HUES64 (cell line): ENCODE measurements at regions not wholly inside any gene's neighbourhood (a gene's known extent, or its start where the extent isn't known, plus 50 kb on each side); places are given as distances from the start of the nearest gene placed in this dataset.

ENCODE experiments used
- H3K27ac ChIP-seq: 2 replicates; pipeline ENCODE4 v1.7.0; 2013; ENCODE audit warnings: low read depth, low read length, inconsistent platforms
- H3K27me3 ChIP-seq: 2 replicates; pipeline ENCODE4 v1.6.1; 2013; ENCODE audit warnings: mild to moderate bottlenecking, low read length; ENCODE audit not compliant: insufficient read depth
- H3K36me3 ChIP-seq: 2 replicates; pipeline ENCODE4 v1.6.1; 2013; ENCODE audit warnings: mild to moderate bottlenecking, low read length; ENCODE audit not compliant: insufficient read depth
- H3K4me1 ChIP-seq: 2 replicates; pipeline ENCODE4 v1.6.1; 2013; ENCODE audit warnings: mild to moderate bottlenecking, low read length, moderate library complexity; ENCODE audit not compliant: insufficient read depth
- H3K4me3 ChIP-seq: 2 replicates; pipeline ENCODE4 v1.5.1; 2013; ENCODE audit warnings: mild to moderate bottlenecking, low read length, moderate library complexity
- H3K9ac ChIP-seq: 2 replicates; pipeline ENCODE4 v1.6.1; 2013; ENCODE audit warnings: mild to moderate bottlenecking, low read depth, low read length
- H3K9me3 ChIP-seq: 2 replicates; pipeline ENCODE4 v1.6.1; 2013; ENCODE audit warnings: low read depth, low read length; ENCODE audit not compliant: insufficient read depth
- WGBS: fragments of 150-250, 120-280 bp; methylation state at CpG from one replicate; pipeline ENCODE4 v1.1.7; 2013; ENCODE audit warnings: missing lambda C conversion rate; 5-methylcytosine and 5-hydroxymethylcytosine counted together

DNA sequence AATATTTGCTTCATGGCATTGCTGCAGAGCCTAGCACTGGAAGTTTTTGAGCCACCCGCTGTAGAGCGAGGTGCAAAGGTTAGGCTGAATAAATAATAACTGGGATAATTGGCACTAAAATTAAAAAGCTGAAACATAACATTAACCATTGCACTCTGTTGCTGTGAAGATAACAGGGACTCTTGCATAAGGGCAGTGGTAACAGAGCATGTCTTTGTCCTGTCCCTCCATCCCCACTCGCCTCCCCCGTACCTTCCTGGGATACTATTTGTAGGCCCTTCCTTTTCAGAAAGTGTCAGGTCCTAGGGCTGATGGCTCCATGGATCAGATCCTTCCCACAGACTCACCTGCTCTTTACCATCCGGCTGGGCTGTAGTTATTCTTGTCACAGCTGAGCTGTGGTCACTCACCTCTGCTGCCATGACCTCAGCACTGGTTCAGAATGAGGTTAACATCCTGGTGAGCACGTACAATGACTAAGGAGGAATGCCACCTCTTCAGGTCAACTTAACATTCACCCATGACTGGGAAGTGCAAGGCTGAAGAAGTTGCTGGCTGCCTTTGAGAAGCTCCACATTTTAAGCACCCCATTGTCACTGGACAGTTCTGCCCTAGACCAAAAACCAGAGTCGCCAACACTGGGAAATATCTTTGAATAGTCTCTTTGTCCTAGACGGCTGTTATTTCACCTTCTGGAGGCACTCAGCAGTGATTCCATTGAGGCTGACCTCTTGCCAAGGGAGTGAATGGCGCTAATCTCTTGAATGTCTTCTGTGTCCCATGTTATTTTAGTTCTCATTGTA is 103.2 kb upstream of the KIRREL3 start:
- WGBS: 89% methylated on average over 9 of the region's 9 CpGs
- H3K36me3 ChIP-seq: no peaks in the 10 kb centered on the region

DNA sequence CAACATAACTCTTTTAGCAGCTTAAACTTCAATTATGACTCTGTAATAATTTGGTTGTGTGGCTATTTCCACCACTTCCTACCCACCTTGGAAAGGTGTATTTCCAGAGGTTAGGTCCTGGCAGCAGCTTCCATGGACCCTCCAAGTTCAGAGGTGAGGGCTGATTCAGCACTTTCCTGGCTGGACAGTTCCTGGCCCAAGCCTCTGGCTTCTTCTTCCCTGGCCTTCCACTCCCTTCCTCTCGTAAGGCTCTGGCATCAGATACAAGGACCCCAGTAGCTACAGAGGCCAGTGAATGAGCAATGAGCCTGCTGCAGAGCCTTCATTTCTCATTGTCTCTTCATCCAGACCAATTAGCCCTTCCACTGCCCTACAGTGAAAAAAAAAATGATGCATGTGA is 98.1 kb upstream of the KIRREL3 start:
- H3K36me3 ChIP-seq: no peaks in the 10 kb centered on the region
- WGBS: 67% methylated on average over 1 of the region's 1 CpG
- H3K27me3 ChIP-seq: no peaks in the 10 kb centered on the region
- H3K27ac ChIP-seq: no peak overlapping the region
- H3K4me1 ChIP-seq: no peaks in the 10 kb centered on the region; the same call in 1 of the 2 replicates
- H3K4me3 ChIP-seq: no peak overlapping the region
- no peak overlapping the region for H3K9ac ChIP-seq
- H3K9me3 ChIP-seq: no peaks in the 10 kb centered on the region

More for the DNA sequence above, 103.2 kb upstream of the KIRREL3 start:
- peaks cover 26% of the 10 kb centered on the region for H3K4me1 ChIP-seq
- H3K4me3 ChIP-seq: no peak overlapping the region
- no peak overlapping the region for H3K9ac ChIP-seq
- H3K27me3 ChIP-seq: no peaks in the 10 kb centered on the region
- H3K9me3 ChIP-seq: no peaks in the 10 kb centered on the region
- no peak overlapping the region for H3K27ac ChIP-seq

DNA sequence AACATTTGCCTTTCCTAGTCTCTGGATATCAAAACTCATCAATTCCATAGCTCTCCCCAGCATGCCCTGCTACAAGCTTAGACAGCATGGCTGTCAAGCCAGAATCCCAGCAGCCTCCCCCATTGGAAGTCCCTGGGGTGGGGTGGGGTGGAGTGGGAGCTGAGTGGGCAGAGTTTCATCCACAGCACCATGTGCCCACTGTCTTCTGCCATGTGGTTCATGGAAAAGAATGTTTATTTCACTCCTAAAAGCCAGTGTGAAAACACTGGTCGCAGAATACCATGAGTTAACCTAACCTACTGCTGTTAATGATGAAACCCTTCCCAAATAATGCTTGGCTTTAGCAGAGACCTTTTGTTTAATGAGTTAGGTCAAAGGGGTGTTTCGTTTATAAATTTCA is 80.2 kb upstream of the KIRREL3 start:
- H3K4me1 ChIP-seq: no peaks in the 10 kb centered on the region
- H3K27me3 ChIP-seq: no peaks in the 10 kb centered on the region
- H3K9ac ChIP-seq: no peak overlapping the region
- WGBS: 91% methylated on average over 2 of the region's 2 CpGs
- H3K4me3 ChIP-seq: no peak overlapping the region
- H3K9me3 ChIP-seq: no peaks in the 10 kb centered on the region
- H3K27ac ChIP-seq: no peak overlapping the region
- H3K36me3 ChIP-seq: no peaks in the 10 kb centered on the region

DNA sequence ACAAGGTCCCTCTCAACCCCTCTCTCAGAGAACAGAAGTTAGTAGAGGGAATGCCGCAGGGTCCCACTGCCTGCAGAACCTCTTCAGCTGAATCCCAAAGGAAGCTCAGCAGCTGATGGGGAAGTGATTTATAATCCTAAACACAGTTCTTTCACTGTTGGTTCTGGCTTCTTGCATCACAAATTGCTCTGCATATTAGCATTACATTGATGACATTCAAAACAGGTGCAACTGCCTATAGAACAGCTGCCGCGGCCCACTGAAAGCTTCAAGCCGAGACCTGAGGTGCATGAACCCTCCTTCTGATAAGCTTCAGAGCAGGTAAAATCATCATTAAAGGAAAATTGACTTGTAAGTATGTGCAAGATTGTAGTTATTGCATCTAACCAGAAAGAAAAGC is 75.2 kb upstream of the KIRREL3 start:
- 96% methylated on average over 4 of the region's 4 CpGs for WGBS
- Histone ChIP-seq H3K9me3 (no peaks in the 10 kb centered on the region), H3K27me3 (no peaks in the 10 kb centered on the region), H3K4me1 (no peaks in the 10 kb centered on the region), H3K4me3 (no peak overlapping the region), H3K9ac (no peak overlapping the region), H3K27ac (no peak overlapping the region), H3K36me3 (no peaks in the 10 kb centered on the region)

DNA sequence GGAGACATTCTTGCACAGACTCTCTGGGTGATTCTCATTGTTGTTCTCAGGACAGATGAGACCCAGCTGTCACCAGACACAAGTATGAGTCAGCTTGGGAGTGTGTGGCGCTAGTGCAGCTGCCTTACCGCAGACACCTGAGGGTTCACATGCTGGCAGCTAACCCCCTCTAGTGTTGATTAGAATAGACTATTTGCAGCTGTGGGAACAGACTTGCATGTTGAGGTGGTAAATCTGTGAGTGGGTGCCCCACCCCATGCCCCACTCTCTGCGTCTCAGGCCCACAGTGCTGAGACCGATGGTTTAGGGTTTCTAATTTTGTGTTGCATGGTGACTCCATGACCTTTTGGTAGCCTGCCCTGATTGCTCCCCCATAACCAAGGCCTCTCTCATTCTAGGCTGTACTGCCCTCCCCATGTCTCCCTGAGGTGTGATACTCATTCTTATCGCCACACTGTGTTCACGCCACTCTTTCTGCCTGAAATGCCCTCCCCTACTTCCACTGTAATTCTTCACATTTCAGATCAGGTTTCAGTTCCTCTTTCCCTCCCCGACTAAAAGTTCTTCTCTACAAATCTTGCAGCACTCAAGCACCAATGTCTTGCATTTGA is 73.7 kb upstream of the KIRREL3 start:
- no peaks in the 10 kb centered on the region for H3K27me3 ChIP-seq
- H3K9me3 ChIP-seq: no peaks in the 10 kb centered on the region
- H3K27ac ChIP-seq: no peak overlapping the region
- WGBS: 77% methylated on average over 6 of the region's 7 CpGs
- no peaks in the 10 kb centered on the region for H3K4me1 ChIP-seq
- H3K36me3 ChIP-seq: no peaks in the 10 kb centered on the region
- no peak overlapping the region for H3K9ac ChIP-seq
- no peak overlapping the region for H3K4me3 ChIP-seq

DNA sequence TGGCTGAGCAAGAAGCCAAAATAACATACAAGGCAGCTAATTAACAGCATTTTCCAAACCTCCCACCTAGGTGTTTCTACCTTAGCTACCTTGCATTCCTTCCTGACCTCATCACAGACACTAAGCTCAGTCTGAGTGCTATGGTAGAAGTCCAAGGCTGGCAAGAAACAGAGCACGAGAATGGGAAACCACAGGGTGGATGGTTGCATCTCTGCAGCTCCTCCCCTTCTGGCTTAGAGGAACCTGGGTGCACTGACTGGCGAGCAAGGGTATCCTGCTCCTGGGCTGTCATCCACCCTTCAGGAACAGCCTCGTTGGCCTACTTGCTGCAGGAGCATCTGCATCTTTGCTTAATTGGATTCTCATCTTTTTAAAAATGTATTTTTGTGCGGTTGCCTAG is 73.1 kb upstream of the KIRREL3 start:
- no peak overlapping the region for H3K9ac ChIP-seq
- H3K4me3 ChIP-seq: no peak overlapping the region
- 81% methylated on average over 3 of the region's 4 CpGs for WGBS
- no peaks in the 10 kb centered on the region for H3K9me3 ChIP-seq
- no peaks in the 10 kb centered on the region for H3K4me1 ChIP-seq
- H3K36me3 ChIP-seq: no peaks in the 10 kb centered on the region
- no peaks in the 10 kb centered on the region for H3K27me3 ChIP-seq
- H3K27ac ChIP-seq: no peak overlapping the region

DNA sequence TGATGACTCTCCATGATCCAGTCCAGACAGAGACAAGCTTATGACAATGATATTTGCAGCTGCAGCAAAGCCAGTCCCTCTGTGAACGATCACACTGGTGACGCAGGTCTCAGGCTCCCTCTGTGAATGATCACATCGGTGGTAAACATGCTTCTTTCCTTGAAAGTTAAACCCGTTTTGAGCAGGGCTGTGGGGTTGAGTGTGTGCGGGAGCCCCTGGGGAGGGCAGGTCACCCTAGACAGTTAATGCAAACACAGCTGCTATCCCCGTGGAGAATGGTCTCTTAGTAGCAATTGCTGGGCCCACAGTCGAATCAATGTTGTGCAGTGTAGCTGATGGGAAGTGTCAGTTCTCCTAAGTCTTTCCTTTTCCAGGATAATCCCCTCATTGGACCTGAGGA is 71.0 kb upstream of the KIRREL3 start:
- H3K4me3 ChIP-seq: no peak overlapping the region
- H3K4me1 ChIP-seq: no peaks in the 10 kb centered on the region
- no peaks in the 10 kb centered on the region for H3K36me3 ChIP-seq
- H3K27me3 ChIP-seq: no peaks in the 10 kb centered on the region
- H3K9me3 ChIP-seq: no peaks in the 10 kb centered on the region
- H3K9ac ChIP-seq: no peak overlapping the region
- no peak overlapping the region for H3K27ac ChIP-seq
- WGBS: 87% methylated on average over 7 of the region's 7 CpGs

DNA sequence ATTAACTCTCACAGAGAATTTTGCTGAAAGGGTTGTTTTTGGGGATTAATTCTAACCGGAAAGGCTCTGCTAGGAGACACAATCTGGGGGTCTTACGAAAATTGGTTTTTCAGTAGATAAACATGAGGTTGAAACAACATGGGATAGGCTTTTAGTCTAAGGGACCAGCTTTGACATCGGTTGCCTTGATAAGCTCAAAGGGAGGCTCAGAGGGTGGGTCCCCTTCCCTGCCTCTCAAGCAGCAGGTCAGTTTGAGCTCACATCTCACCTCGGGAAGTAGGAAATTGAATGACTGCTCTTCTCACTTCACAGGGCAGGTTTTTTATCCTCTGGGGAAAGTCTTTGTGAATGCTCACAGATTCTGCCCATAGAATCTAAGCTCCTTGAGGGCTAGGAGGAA is 70.2 kb upstream of the KIRREL3 start:
- no peaks in the 10 kb centered on the region for H3K27me3 ChIP-seq
- no peak overlapping the region for H3K4me3 ChIP-seq
- H3K27ac ChIP-seq: no peak overlapping the region
- 94% methylated on average over 4 of the region's 4 CpGs for WGBS
- no peak overlapping the region for H3K9ac ChIP-seq
- no peaks in the 10 kb centered on the region for H3K36me3 ChIP-seq
- no peaks in the 10 kb centered on the region for H3K9me3 ChIP-seq
- no peaks in the 10 kb centered on the region for H3K4me1 ChIP-seq

DNA sequence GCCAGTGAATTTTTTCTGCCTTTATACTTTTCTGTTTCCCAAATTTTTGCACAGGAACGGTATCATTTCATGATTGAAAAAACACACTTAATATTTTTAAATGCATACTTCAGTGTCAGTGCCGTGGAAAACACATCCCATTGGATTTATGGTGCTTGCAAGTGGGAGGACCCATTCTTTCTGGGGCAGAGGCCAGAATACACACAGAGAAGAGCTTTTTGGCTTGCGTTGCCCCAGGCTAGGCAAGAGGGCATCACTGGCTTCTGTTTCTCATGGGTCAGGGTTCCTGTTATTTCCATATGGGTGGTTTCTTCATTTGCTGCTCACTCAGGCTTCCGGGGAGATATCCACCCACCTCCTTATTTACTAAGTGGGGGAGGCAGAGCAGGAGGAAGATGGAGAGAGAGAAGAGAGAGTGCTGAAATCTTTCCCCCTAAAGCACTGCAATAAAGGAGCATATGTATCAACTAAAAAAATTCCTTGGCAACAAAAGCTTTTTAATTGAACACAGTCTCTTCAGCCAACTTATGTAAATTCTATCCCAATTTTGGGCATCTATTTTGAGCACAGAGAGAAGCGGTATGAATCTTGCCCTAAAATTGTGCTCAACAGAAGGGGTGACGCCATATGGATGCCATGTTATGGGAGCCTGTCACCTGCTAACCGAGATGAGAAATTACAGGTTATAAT is 66.0 kb upstream of the KIRREL3 start:
- Histone ChIP-seq H3K9ac (no peak overlapping the region), H3K4me3 (no peak overlapping the region), H3K36me3 (no peaks in the 10 kb centered on the region), H3K27me3 (no peaks in the 10 kb centered on the region), H3K4me1 (no peaks in the 10 kb centered on the region), H3K27ac (no peak overlapping the region), H3K9me3 (no peaks in the 10 kb centered on the region)
- WGBS: 92% methylated on average over 6 of the region's 7 CpGs

DNA sequence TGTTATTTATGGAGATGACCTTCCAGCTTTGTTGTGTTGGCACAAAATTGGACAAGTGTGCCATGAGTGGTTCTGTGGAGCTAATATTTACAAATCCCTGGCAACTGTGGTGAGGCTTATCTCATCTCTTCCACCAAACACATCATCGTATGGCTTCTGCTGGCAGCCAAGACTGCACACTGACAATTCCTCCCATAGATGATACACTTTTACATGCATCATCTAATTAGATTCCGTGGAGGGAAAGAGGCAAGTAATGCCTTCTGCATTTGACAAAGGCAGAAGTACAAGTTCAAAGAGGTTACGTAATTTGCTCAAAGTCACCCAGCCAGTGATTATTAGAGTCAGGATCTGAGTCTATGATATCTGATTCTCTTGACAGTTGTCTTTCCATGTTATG is 62.7 kb upstream of the KIRREL3 start:
- Histone ChIP-seq H3K9me3 (no peaks in the 10 kb centered on the region), H3K27me3 (no peaks in the 10 kb centered on the region), H3K4me3 (no peak overlapping the region), H3K36me3 (no peaks in the 10 kb centered on the region), H3K4me1 (peaks cover 5% of the 10 kb centered on the region; the same call in 1 of the 2 replicates), H3K9ac (no peak overlapping the region), H3K27ac (no peak overlapping the region)
- 96% methylated on average over 3 of the region's 3 CpGs for WGBS

DNA sequence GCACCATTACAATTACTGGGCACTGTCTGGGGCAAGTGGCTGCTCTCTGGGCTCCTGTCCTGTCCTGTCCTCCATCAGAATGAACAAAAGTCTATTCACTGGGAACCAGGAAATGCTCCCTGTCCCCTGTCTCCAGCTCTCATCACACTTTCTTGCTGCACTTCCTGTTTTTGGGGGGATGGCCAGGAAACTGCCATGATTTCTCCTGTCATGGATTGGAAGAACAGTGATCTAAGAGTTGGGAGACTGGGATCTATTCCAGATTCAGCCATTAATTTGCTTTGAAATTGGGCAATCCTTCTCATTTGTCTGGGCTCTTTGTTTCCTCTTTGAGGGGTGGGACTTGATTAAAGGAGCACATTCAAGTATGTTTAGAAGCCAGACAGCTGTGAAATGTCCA is 61.4 kb upstream of the KIRREL3 start:
- Histone ChIP-seq H3K27me3 (no peaks in the 10 kb centered on the region), H3K4me1 (peaks cover 9% of the 10 kb centered on the region; the same call in 1 of the 2 replicates), H3K9me3 (no peaks in the 10 kb centered on the region), H3K27ac (no peak overlapping the region), H3K36me3 (no peaks in the 10 kb centered on the region), H3K9ac (no peak overlapping the region), H3K4me3 (no peak overlapping the region)
